ENCODE measurements at regions not wholly inside any gene's neighbourhood (a gene's known extent, or its start where the extent isn't known, plus 50 kb on each side); places are given as distances from the start of the nearest gene placed in this dataset.

- no peak for TF ChIP-seq CTCF (IDR thresholded peaks at IDR 0.05; ENCODE audit: insufficient read depth, low read depth, low read length, missing control alignments)
- no peak for DNase-seq (ENCODE audit: low read depth)
- no peak overlapping the region for H3K4me3 ChIP-seq (ENCODE audit: low read length)
Observed at GRCh38 chr1:118649369-118650106, 338.6 kb downstream of the TBX15 start.

- TF ChIP-seq CTCF (IDR thresholded peaks at IDR 0.05; ENCODE audit: insufficient read depth, low read depth, low read length, missing control alignments): no peak
- H3K4me3 ChIP-seq (ENCODE audit: low read length): no peak overlapping the region
- DNase-seq (ENCODE audit: low read depth): peak; percentile 27
Observed at GRCh38 chr1:118636004-118636403, 352.1 kb downstream of the TBX15 start.

- no peak overlapping the region for H3K4me3 ChIP-seq (ENCODE audit: low read length)
- no peak for TF ChIP-seq CTCF (IDR thresholded peaks at IDR 0.05; ENCODE audit: insufficient read depth, low read depth, low read length, missing control alignments)
- peak; percentile 42 for DNase-seq (ENCODE audit: low read depth)
Observed at GRCh38 chr1:118627435-118627834, 360.7 kb downstream of the TBX15 start.

GRCh38 chr1:118621839-118622238 is 366.3 kb downstream of the TBX15 start:
- no peak for TF ChIP-seq CTCF (IDR thresholded peaks at IDR 0.05; ENCODE audit: insufficient read depth, low read depth, low read length, missing control alignments)
- DNase-seq (ENCODE audit: low read depth): no peak
- no peak overlapping the region for H3K4me3 ChIP-seq (ENCODE audit: low read length)

- TF ChIP-seq CTCF (IDR thresholded peaks at IDR 0.05; ENCODE audit: insufficient read depth, low read depth, low read length, missing control alignments): no peak
- no peak for DNase-seq (ENCODE audit: low read depth)
- no peak overlapping the region for H3K4me3 ChIP-seq (ENCODE audit: low read length)
Observed at GRCh38 chr1:118618618-118619340, 369.4 kb downstream of the TBX15 start.

GRCh38 chr1:118617916-118618315 is 370.2 kb downstream of the TBX15 start:
- DNase-seq (ENCODE audit: low read depth): no peak
- no peak overlapping the region for H3K4me3 ChIP-seq (ENCODE audit: low read length)
- no peak for TF ChIP-seq CTCF (IDR thresholded peaks at IDR 0.05; ENCODE audit: insufficient read depth, low read depth, low read length, missing control alignments)
